Right lobe of liver (tissue), 6 donors: ENCODE measurements at regions not wholly inside any gene's neighbourhood (a gene's known extent, or its start where the extent isn't known, plus 50 kb on each side); places are given as distances from the start of the nearest gene placed in this dataset.
A peak's percentile ranks its signal among the peaks of the same experiment; 100 is the strongest.

ENCODE experiments used
- ATAC-seq, 4 donors: fragments of 200-7000 bp; cut with Tn5 transposase; one replicate each; pipeline ENCODE4 v1.9.1; 2020; ENCODE audit warnings: mild to moderate bottlenecking in 4 of 4, moderate library complexity in 4 of 4
- DNase-seq, 3 donors: peaks; one replicate each; pipeline ENCODE4 v3.0.0-alpha.2; 2020
- H3K27ac ChIP-seq, 3 donors: fragments of 200-600 bp; one replicate each; pipeline ENCODE4 v1.8.0; 2022
- H3K27me3 ChIP-seq, 2 donors: fragments of 200-600 bp; one replicate each; pipeline ENCODE4 v1.8.0; 2022
- H3K36me3 ChIP-seq, 4 donors: fragments of 200-600 bp; sonication (generic) in 1 of 4; one replicate each; pipeline versions ENCODE4 v1.5.1 to v1.8.0; 2017 to 2022; ENCODE audit warnings: control low read depth in 1 of 4
- H3K4me1 ChIP-seq, 4 donors: fragments of 200-600 bp; sonication (generic) in 1 of 4; one replicate each; pipeline versions ENCODE4 v1.5.1 to v1.8.0; 2017 to 2022; ENCODE audit warnings: control low read depth in 1 of 4
- H3K4me3 ChIP-seq, 3 donors: fragments of 200-600 bp; one replicate each; pipeline ENCODE4 v1.8.0; 2022
- H3K9me3 ChIP-seq, 4 donors: fragments of 200-600 bp; sonication (generic) in 1 of 4; one replicate each; pipeline versions ENCODE4 v1.5.1 to v1.8.0; 2017 to 2022; ENCODE audit warnings: control low read depth in 1 of 4
- POLR2A ChIP-seq: fragments of 450-650 bp; IDR thresholded peaks from one replicate; pipeline ENCODE4 v1.6.1; 2017; ENCODE audit warnings: antibody characterized with exemption, mild to moderate bottlenecking
- WGBS: methylation state at CpG from one replicate; pipeline ENCODE4 v1.1.6; 2018; ENCODE audit warnings: low coverage, low lambda C conversion rate; ENCODE audit not compliant: insufficient coverage; ENCODE audit errors: missing lambda C conversion rate; 5-methylcytosine and 5-hydroxymethylcytosine counted together
- intact Hi-C, 2 donors: fragments of 100-400 bp; cut with DNase I; formaldehyde crosslinking; loops; one replicate each; pipeline versions ENCODE4 v1.11.2 to v1.14.1; 2022
- TF ChIP-seq, protein P1 (sequence below), 4 donors: fragments of 200-600 bp in 3 of 4; fragments of 450-650 bp in 1 of 4; IDR thresholded peaks; one replicate each; pipeline versions ENCODE4 v1.5.1 to v1.8.0; 2016 to 2022; ENCODE audit warnings: antibody characterized with exemption in 4 of 4, mild to moderate bottlenecking in 2 of 4
- donor health status: DM: no; HTN: yes; CAD: no.
- donor health status: DM: no; HTN: no; CAD: no.
- donor health status: DM: no; HTN: no; CAD: no.
- donor health status: DM: no; HTN: yes; CAD: no.
- donor health status: DM: no; HTN: yes; CAD: no.

DNA sequence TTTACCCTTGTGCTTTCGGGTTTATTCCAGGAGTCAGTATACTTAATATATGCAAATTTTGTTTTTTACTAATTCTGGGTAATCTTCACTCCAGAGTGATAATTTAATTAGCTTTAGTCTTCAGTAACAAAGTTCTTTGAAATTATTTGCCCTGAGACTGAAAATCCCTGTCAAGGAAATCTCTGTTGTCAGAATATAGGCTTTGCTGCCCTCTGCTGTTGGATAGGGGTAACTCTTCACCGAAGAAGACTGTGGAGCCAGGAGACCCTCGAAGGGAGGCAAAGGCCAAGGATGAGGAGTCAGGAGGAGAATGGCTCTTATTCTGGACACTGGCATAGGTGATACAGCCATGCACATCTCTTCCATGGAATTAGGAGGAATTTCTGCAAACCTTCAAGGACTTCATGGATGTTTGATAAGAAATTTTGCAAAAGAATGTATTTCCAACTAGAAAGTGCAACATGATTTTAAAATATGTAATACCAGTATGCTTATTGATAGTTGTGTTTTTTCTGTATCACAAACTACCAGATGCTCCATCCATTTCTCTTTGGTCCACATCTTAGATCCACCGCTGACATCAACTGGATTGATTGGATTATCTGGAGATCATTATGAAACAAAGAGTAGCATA, 182.3 kb downstream of the RDH14 start:
- H3K27ac ChIP-seq: no peak overlapping the region
- no peaks in the 10 kb centered on the region for H3K36me3 ChIP-seq
- DNase-seq (no peak), ATAC-seq (peak; percentile 72 to 81 (median 74))
- TF ChIP-seq, protein P1, sequence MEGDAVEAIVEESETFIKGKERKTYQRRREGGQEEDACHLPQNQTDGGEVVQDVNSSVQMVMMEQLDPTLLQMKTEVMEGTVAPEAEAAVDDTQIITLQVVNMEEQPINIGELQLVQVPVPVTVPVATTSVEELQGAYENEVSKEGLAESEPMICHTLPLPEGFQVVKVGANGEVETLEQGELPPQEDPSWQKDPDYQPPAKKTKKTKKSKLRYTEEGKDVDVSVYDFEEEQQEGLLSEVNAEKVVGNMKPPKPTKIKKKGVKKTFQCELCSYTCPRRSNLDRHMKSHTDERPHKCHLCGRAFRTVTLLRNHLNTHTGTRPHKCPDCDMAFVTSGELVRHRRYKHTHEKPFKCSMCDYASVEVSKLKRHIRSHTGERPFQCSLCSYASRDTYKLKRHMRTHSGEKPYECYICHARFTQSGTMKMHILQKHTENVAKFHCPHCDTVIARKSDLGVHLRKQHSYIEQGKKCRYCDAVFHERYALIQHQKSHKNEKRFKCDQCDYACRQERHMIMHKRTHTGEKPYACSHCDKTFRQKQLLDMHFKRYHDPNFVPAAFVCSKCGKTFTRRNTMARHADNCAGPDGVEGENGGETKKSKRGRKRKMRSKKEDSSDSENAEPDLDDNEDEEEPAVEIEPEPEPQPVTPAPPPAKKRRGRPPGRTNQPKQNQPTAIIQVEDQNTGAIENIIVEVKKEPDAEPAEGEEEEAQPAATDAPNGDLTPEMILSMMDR (IDR thresholded peaks at IDR 0.05): peak; percentile 63 to 88 (median 82)
- TF ChIP-seq POLR2A: no peak
- no peaks in the 10 kb centered on the region for H3K9me3 ChIP-seq
- H3K4me3 ChIP-seq: no peak overlapping the region
- H3K27me3 ChIP-seq: peaks cover 0 to 11% of the 10 kb centered on the region in 2 donors
- intact Hi-C loops: loop anchor here in 1 of 2 donors (10.0 kb wide), 1 partner anchor 533 kb away; no protein-coding TSS in a partner anchor
- 48% methylated on average over 4 of the region's 4 CpGs for WGBS
- H3K4me1 ChIP-seq: no peaks in the 10 kb centered on the region

DNA sequence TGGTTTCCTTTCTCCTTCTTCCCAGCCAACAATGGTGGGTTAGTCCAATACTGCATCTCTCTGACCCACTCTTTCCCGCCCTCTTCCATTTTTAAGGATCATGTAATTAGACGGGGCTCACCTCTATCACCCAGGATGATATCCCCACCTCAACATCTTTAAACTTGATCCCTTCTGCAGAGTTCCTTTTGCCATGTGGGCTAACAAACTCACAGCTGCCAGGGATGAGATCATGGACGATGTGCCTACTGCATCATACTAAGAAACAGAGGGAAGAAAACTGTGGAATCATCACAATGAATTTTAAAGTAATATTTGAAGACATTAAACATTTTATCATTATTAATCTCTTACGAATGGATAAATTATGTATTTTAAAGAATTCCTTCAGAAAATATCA, 183.5 kb downstream of the RDH14 start:
- Histone ChIP-seq H3K9me3 (no peaks in the 10 kb centered on the region), H3K36me3 (no peaks in the 10 kb centered on the region), H3K4me1 (no peaks in the 10 kb centered on the region), H3K27me3 (peaks cover 0 to 6% of the 10 kb centered on the region in 2 donors), H3K4me3 (no peak overlapping the region), H3K27ac (no peak overlapping the region)
- intact Hi-C loops: loop anchor here in 1 of 2 donors (10.0 kb wide), 1 partner anchor 532 kb away; no protein-coding TSS in a partner anchor
- no peak for TF ChIP-seq POLR2A
- TF ChIP-seq, protein P1 (IDR thresholded peaks at IDR 0.05): no peak
- no peak for ATAC-seq
- 59% methylated on average over 3 of the region's 4 CpGs for WGBS
- no peak for DNase-seq

DNA sequence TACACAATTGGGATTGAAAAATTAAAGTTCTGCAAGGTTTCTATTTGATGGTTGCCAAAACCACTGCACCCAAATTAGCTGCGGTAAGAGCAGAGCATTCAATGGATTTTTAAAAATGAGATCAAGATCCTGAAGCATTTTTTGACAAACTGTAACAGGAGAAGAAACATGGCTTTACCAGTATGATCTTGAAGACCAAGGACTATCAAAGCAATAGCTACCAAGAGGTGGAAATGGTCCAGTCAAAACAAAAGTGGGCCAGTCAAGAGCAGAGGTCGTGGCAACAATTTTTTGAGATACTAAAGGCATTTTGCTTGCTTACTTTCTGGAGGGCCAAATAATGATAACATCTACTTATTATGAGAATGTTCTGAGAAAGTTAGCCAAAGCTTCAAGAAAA, 186.8 kb downstream of the RDH14 start:
- WGBS: 54% methylated on average over 2 of the region's 2 CpGs
- intact Hi-C loops: loop anchor here in 1 of 2 donors (10.0 kb wide), 1 partner anchor 529 kb away; no protein-coding TSS in a partner anchor

DNA sequence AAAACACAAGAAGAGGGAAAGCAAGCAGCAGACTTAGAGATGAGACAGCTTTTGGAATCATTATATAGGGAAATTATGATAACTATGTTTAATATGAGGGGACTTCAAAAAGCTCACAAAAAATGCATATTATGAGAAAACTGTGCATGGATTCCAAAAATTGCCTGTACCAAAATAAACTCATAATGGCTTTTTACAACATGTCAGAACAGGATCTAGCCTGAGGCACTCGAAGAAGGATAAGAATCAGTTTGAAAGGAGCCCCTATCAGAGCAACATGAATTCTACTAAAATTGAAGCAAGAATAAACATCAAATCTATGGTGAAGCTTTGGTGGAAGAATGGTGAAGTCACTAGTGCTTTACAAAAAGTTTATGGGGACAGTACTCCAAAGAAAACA, 187.4 kb downstream of the RDH14 start:
- intact Hi-C loops: loop anchor here in 1 of 2 donors (10.0 kb wide), 1 partner anchor 528 kb away; no protein-coding TSS in a partner anchor
- ATAC-seq: no peak
- Histone ChIP-seq H3K27ac (no peak overlapping the region), H3K4me3 (no peak overlapping the region), H3K27me3 (no peaks in the 10 kb centered on the region), H3K36me3 (no peaks in the 10 kb centered on the region), H3K4me1 (no peaks in the 10 kb centered on the region), H3K9me3 (no peaks in the 10 kb centered on the region)
- 47% methylated on average over 1 of the region's 1 CpG for WGBS
- no peak for TF ChIP-seq POLR2A
- TF ChIP-seq, protein P1 (IDR thresholded peaks at IDR 0.05): no peak
- DNase-seq: no peak

More for the DNA sequence above, 186.8 kb downstream of the RDH14 start:
- TF ChIP-seq, protein P1 (IDR thresholded peaks at IDR 0.05): no peak
- no peak for TF ChIP-seq POLR2A
- Histone ChIP-seq H3K4me3 (no peak overlapping the region), H3K27ac (no peak overlapping the region), H3K9me3 (no peaks in the 10 kb centered on the region), H3K27me3 (no peaks in the 10 kb centered on the region), H3K4me1 (no peaks in the 10 kb centered on the region), H3K36me3 (no peaks in the 10 kb centered on the region)
- DNase-seq (no peak), ATAC-seq (no peak)
